HCEC 1CT (cell line): ENCODE measurements at regions not wholly inside any gene's neighbourhood (a gene's known extent, or its start where the extent isn't known, plus 50 kb on each side); places are given as distances from the start of the nearest gene placed in this dataset.
"Not testable (repeated sequence)": the region's sequence is repeated elsewhere in the genome, so short reads cannot be mapped to it uniquely, and the experiment has no call there.

Experiments used
- DNase-seq: peaks from one replicate; pipeline ENCODE4 v3.0.0-alpha.2; 2017

DNA sequence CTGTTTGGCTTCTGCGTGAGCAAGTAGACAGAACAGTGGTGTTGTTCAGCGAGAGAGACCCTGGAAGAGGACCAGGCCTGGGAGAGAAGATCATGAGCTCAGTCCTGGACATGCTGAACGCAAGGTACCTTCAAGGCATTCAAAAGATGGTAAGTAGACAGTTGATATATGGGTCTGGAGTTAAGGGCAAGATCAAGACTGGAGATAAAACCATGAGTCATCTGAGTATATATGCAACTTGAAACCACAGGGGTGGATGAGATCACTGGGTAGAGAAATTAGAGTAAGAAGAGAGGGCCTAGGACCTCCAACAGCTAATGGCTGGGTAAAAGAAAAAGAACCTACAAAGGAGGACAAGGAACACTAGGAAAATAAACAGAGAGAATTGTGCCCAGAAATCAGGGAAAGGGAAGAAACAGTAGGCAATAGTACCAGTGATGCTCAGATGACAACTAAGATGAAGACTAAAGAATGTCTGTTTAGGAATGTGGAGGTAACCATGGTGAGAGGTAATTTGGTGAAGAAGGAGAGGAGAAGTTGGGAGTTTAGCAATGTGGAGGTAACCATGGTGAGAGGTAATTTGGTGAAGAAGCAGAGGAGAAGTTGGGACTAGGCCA lies 343.2 kb upstream of the ADAMTS9 start:
- peak; percentile 70 for DNase-seq

DNA sequence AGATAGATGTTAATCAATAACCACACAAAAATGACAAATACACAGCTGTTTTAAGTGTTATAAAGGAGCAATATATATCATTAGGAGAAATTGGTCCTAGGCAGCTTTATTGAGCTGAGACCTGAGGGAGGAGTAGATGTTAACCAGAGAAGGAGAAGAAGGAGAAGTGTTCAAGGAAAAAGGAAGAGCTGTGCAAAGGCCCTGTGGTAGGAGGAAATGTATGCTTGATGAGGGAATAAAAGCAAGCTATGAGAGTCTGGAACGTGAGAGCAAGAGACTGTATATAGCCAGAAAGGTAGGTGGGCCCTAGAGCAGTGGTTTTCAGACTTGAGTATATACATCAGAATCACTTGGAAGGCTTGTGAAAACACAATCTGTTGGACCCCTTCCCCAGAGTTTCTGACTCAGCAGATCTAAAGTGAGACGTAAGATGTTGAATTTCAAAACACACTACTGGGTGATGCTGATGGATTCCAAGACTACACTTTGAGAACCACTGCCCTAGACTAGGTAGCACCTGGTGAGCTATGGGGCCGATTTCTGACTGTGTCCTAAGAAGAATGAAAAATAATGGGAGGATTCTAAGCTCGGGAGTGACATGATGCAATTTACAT lies 342.3 kb upstream of the ADAMTS9 start:
- DNase-seq: no peak

DNA sequence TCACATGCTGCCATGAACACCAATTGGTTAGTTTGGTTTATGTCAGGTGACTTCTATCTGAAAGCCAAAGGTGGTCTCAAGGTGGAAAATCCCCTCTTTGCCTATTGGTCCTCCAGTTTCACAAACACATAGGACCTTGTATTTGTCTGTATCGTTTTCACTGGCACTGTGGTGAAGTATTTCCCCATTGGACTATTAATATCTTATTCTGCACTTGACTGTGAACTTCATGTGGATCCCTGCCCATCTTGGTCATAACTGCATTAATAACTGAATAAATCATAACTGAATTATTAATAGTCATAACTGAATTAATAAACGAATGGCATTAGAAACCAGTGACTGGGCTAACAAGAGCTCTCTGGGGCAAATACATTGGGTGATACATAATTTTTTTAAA lies 341.3 kb upstream of the ADAMTS9 start:
- DNase-seq: no peak

DNA sequence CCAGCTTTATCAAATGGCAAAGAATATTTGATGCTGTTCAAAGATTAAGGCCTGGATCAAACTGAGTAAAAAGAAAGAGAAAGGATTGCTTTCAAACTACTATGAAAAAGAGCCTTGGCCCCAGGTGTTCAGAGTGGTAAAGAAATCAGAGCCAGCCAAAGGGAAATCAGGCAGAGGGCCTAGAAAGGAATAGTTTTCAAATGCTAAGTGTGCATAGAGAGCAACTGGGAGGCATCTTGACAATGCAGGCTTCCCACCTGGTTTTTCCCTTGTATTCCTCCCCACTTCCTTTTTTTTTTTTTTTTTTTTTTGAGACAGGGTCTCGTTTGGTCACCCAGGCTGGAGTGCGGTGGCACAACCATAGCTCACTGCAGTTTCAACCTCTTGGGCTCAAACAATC lies 340.2 kb upstream of the ADAMTS9 start:
- no peak for DNase-seq

DNA sequence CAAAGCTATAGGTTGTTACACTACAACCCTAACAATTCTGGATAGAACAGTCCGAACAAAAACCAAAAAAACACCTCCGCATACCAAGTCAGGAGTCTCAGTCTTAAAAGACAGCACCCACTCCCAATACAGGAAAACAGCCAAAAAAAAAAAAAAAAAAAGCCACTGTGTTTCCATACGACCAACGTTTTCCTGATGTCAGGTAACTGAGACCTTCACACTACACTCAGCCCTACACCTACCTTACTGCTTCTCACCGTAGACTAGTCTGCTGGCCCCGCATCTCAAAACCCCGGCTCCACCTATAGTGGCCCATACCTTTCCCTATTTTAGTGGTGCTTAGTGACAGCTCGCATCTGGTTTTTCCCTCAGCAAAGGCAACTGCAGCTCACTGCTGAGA lies 339.5 kb upstream of the ADAMTS9 start:
- no peak for DNase-seq

DNA sequence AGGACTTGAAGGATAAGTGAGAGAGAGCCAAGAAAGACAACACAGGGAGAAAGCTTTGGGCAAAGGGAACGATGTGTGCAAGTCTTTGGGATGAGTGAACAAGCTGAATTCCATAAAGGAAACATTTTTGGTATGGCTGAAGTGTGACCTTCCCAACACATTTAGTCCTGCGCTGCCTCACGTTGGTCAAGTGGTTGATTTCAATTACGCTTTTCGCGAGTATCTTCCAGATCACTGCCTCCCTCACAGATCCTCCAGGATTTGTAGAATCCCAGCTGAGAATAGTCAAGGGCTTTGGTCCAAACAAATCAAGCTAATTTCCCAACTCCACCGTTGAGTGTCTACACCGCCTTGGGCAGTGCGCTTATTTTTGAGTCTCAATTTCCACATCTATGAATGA lies 338.4 kb upstream of the ADAMTS9 start:
- DNase-seq: no peak

DNA sequence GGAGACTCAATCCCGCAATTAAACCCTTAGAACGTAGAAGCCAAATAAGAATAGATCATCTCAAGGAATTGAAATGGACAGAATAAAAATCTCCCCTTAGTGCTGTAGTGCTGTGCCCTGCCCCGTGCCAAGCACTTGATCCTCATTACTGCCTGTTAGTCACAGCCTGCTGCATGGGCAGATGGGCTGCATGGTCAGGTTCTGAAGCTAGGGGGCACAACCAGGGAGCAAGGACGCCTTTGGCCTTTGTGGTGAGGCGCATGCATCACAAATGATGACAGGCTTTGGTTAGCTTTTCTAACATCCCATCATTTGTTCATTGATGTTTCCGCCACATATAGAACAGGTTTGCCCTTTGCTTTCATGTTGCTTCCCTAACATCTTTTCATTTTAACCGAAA lies 336.3 kb upstream of the ADAMTS9 start:
- no peak for DNase-seq

DNA sequence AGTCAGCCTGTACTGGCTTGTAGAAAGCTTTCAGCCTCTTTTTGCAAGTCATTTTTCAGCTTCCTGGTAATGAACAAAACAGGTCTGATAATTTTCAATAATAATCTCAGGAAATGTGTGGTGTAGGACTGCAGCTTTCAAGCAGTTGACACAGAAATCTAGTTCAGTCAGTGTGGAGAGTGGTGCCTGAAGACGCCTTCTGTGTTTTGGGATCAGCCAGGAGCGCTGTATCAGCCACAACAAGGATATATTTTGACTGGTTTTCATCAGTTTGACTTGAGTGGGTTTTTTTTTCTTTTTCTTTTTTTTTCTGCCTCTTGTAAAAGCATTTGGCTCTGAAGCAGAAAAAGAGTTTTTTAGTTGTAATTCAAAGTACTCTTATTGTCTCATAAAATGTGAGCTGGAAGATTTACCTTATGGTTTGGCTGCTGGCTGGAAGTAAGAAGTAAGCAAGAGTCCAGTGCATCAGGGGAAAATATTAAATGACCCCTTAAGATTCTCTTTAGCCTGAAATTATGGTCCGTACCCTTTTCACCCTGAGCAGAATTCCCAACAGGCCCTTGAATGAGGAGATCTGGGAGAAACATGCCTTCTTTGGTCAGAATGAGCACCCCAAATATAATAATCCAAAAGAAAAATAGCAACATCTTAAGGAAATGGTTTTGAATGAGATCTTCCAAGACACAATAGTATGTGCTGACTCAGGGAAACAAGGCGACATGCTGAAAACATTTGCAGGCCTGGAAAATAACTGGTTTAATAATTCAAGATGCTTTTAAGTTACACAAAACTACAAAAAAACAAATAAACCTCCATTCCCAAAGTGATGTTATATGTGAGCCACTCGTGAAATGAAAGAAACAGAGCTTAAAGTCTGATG lies 332.7 kb upstream of the ADAMTS9 start:
- no peak for DNase-seq

DNA sequence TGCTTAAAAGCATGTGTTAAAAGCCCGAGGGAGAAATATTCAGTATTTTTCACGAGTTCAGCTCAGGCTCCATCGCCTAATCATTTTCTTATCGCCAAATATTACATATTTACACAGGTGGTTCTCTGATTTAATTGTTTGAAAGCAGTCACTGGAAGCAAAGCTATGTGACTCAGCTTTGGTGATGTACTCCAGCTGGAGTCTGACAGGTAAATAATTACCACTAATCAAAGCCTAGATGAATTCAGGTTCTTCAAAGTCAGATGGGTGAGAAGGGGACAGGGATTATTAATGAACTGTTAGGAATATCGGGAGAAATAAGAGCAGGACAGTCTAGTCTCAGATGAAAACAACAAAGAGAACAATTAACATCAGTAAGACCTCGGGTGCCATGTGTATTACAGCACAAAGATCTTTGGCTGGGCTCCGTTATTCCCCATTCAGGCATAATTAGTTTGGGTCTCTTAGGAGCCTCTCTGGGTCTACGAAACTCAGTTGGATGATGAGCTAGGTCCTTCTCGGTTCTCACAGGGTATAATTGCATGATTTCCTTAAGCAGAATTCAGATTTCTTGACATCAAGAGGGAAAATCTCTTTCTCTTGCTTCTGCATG lies 331.7 kb upstream of the ADAMTS9 start:
- no peak for DNase-seq

DNA sequence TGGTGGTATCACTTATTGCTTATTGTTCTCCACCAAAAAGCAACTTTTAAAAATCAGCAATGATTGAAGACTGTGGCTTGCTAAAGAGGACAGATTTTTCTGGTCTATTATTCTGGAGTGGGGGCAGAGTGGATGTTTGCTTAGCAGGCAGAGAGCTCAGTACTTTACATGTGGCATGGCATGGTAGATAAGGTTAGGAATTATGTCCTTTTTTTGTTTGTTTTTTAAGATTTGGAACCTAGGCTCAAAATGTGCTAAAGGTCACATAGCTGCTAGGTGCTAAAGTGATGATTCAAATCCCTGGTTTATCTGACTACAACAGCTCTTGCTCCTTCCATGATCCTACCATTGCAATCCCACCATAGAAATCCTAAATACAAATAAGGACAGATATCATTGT lies 331.0 kb upstream of the ADAMTS9 start:
- DNase-seq: no peak

DNA sequence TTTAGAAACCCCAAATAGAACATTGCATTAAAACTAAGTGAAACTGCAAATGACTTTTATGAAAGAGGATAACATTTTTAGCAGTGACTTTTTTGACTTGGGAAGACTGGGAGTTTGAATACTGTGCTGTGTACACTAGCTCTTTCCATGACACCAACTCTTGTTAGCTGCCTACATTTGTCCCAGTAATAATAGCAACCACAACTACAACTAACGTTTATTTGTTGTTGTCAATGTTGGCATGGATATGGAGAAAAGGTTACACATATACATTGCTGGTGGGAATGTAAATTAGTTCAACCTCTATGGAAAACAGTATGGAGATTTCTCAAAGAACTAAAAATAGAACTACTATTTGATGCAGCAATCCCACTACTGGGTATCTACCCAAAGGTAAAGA lies 329.6 kb upstream of the ADAMTS9 start:
- DNase-seq: no peak

DNA sequence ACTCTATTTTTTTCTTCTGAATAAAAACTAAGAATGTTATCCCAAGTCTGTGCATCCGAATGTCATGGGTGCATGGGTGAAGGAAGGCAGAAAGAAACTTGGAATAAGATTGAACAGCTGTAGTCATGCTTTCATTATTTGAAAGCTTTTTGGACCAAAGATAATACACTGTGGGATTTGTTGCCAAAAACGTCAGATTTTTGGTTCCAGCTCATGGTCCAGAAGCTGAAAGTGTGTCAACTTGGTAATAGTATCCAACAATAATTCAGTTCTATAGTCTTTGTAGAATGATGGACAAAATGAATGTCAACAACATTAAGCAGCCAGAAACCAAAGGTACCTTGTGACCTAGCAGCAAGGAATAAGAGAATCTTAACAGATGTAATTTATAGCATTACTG lies 327.9 kb upstream of the ADAMTS9 start:
- no peak for DNase-seq

DNA sequence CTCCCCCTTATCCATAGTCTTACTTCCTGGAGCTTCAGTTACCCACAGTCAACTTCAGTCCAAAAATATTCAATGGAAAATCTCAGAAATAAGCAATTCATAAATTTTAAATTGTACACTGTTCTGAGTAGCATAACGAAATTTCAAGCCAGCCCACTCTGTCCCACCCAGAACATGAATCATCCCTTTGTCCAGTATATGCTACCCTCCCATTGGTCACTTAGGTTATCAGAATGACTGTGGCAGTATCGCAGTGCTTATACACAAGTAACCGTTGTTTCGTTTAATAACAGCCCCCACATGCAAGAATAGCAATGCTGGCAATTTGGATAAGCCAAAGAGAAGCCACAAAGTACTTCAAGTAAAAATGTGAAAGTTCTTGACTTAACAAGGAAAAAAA lies 325.3 kb upstream of the ADAMTS9 start:
- DNase-seq: no peak

DNA sequence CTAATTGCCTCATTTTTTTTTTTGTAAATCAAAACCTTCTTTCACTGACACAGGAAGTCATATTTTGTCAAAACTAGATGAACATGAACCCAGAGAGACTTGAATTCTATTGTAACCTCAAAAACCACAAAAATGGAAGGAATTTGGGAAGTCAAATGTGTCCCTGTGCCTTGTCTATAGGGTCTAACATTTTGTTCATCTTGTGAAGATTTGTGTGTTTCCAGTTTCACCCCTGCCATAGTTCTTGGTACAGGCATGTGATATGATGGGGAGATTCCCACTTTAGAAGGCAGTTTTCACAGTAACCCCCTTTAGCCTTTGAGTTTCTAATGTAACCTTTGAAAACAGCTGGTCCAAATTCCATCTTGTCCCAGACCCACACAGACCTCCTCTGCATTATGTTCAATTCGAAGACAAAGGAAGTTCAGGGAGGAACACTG lies 318.5 kb upstream of the ADAMTS9 start:
- DNase-seq: peak; percentile 60

DNA sequence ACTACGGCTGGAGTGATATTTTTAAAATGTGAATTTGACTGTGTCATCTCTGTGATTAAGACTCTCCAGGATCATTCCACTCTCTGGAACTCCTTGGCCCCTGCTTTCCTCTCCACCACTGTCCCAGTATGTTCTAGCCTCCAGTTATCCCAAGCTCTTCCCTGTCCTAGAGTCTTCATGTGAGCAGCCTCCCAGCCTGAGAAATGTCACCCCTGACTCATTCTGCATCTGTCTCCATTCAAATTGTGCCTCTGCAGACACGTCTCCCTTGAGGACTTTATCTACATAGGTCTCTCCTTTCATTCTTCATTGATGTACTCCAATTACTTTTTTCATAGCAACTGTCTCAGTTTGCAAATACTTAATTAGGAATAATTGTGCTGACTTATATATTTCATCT lies 317.7 kb upstream of the ADAMTS9 start:
- no peak for DNase-seq

DNA sequence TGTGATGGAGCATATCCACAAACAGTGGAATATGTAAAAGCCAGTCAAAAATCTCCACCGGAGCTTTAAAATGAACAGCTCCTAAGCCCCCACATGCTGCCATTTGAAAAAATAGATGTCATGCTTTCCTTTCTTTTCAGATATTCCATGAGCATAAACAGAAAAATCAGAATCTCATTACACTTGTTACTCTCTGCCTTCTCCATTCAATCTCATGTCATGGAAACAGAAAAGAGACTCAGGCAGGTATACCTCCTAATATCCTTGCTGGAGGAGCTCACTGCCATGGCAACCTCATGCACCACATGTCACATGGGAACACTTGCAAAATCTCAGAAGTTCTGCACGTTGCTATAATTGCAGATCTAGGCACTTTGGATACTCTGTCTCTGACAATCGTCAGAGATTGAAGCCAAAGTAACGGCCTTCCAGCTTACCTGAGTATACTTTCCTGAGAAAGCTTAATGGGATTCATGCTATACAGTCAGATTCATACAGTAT lies 317.0 kb upstream of the ADAMTS9 start:
- DNase-seq: no peak

DNA sequence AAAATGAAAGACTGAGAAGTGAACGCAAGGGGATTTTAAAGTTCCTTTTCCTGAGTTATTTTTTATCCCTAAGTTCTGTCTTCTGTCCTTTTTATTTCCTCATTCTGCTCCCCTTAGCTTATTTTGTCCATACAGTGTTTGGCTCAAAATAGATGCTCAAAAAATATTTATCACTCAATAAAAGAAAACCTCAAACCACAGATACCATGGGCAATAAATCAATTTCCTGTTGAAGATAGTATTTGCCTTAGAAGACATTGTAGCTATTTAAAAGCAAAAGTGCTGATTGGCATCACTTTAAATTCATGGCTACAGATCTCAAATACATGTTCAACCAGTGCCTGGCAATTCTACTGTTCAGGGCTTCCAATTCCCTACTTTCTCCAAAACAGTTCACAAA lies 316.5 kb upstream of the ADAMTS9 start:
- DNase-seq: no peak

DNA sequence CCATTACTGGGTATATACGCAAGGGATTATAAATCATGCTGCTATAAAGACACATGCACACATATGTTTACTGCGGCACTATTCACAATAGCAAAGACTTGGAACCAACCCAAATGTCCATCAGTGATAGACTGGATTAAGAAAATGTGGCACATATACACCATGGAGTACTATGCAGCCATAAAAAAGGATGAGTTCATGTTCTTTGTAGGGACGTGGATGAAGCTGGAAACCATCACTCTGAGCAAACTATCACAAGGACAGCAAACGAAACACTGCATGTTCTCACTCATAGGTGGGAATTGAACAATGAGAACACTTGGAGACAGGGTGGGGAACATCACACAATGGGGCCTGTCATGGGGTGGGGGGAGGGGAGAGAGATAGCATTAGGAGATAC lies 313.3 kb upstream of the ADAMTS9 start:
- not testable (repeated sequence) for DNase-seq

DNA sequence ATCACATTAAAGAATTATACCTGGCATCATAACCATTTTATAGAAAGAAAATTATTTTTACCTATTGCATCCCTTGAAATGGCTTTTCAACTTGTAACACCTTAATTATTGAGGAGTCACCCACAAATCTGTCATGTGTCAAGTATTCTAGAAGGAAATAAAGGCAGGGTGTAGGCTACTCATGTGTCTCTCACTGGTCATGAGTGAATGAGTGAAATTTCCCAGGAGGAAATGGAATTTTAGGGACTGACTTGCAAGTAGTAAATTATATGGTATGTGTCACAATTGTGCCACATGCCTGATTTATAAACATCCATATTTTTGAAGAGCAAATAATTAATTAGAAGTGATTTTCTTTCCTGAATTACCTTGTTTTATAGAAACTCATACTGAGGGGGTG lies 310.5 kb upstream of the ADAMTS9 start:
- DNase-seq: no peak

DNA sequence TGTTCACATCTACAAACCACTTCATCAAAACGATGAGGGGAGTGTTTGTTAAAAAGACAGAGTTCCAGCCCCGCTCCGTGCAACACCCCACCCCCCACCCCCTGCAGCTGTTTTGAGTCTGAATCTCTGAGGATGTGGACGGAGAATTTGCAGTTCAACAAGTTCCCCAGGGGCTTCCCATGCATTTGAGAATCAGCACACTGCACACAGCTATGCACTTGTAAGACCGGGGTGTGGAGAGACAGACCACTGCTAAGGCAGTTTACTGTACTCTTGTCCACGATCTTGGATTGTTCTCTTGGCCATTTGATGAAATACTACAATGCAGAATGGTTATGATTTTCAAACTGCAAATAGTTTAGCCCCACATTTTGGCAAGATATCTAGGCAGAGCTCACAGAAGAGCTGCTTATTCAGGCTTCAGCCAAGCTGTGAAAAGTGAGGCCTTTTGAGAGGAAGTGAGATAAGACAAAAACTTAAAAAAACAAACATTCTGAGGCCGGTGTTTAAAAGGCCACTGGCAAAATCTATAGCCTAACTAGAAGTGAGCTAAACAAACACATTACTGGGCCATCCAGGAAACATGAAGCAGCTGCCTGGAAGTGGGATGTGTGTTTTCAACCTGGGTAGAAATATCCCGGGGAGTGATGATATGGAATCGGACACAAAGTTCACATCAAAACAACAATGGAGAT lies 308.2 kb upstream of the ADAMTS9 start:
- DNase-seq: no peak

DNA sequence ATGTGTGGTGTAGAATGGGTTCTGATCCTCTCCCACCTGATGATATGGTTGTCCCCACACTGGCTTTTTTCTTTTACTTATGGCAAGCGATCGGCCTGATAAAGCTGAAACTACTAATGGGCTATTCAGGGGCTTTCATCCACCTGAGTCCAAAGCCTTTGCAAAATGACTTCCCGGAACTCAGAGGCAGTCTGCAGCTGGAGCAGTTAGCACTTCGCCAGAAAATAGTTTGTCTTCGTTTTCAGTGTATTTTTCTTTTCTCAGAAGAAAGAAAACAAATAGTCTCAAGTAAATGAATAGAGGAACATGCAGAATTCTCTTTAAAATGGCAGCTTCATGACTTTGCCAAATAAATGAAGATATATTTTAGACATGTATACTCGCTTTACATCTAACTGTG lies 306.0 kb upstream of the ADAMTS9 start:
- no peak for DNase-seq

DNA sequence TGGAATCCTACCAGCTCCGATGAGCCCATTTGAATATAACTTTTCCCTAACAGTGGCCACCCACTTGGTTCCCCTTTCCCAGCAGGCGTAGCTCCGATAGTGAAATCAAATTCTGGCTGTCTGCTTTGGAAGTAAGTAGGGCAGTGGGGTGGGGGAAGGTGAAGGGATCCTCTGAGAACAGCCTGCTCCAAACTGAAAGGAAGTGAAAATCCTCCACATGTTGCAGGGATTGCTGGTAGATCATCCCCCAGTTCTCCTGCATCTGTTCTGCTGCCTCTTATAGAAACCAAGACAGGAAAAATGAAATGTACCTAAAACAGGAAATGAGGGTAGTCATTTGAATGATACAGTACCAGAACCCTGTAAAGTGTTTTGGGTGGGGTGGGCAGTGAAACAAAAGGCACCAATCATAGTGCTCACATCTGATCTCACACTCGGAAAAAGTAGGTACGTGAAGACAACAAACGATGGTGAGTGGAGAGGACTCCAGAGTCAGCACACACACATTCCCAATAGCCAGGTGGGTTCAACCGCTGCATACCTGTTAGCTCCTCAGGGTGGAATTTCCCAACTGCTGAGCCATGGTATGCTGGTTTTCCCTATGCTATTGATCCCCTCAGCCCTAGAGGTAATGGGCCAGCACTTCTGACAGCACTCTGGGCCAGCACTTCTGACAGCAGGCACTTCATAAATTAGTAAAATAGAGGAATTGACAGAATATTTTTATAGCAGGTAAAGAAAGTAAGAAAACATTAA lies 304.9 kb upstream of the ADAMTS9 start:
- no peak for DNase-seq
